Middle frontal gyrus (tissue), 1 donor: ENCODE measurements at regions not wholly inside any gene's neighbourhood (a gene's known extent, or its start where the extent isn't known, plus 50 kb on each side); places are given as distances from the start of the nearest gene placed in this dataset.

ENCODE experiments used
- DNase-seq: peaks from one replicate; pipeline ENCODE4 v3.0.0-alpha.2; 2015; ENCODE audit warnings: low spot score; ENCODE audit errors: extremely low spot score

- DNase-seq = no peak
These were observed 142.9 kb upstream of the MYOCD start for GRCh38 chr17:12522743-12523183.

GRCh38 chr17:12523244-12523643, 142.4 kb upstream of the MYOCD start:
- no peak for DNase-seq

DNA sequence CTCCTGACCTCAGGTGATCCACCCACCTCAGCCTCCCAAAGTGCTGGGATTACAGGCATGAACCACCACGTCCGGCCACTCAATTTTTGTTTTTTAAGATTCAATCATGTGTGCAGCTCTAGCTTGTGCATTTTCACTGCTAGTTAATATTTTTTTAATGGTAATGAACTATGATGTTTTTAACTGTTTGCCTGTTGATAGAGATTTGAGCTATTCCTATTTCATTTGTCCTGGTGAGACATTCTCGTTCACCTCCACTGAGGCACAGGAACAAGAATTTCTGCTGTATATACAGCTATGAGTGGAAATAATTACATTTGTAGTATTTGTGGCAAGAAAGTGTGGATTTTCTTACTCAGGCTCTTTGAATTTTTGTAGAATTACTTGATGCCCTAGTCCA, 137.7 kb upstream of the MYOCD start:
- no peak for DNase-seq

DNA sequence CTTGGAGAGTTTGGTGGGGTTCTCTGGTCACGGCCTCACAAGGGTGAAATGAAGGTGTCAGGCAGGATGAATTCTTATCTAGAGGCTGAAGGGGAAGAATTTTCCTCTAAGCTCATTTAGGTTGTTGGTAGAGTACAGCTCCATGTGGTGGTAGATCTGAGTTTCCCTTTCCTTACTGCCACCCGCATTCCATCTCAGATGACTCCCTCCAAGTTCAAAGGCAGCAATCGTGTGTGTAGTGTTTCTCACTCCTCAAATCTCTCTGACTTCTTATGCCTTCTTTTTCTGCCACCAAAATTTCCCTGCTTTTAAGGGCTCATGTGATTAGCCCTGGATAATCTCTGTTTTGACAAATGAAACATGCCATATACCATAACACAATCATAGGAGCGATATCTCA, 135.5 kb upstream of the MYOCD start:
- DNase-seq = no peak

DNA sequence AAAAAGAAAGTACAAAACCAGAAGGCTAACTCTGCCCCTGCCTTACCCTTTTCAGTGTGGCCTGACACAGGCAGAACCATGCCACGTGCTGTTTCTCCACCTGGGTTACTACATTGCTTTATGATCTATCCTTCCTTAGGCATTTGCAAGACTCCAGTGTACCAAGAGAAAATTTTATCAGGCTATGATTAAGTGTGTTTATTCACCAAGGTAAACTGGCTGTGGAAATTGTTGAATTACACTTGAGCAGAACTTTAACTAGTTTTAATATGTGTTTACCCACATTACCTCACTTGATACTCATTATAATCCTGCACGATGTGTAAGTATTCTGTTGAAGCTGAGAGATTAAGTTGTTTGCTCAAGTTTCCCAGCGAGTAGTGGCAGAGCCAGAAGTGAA, 129.7 kb upstream of the MYOCD start:
- no peak for DNase-seq

- no peak for DNase-seq
These were observed 129.2 kb upstream of the MYOCD start for GRCh38 chr17:12536472-12536871.

- DNase-seq = no peak
These were observed 128.3 kb upstream of the MYOCD start for GRCh38 chr17:12537436-12537835.

GRCh38 chr17:12538003-12538402, 127.7 kb upstream of the MYOCD start:
- no peak for DNase-seq

GRCh38 chr17:12545877-12546513, 119.7 kb upstream of the MYOCD start:
- DNase-seq = no peak

DNA sequence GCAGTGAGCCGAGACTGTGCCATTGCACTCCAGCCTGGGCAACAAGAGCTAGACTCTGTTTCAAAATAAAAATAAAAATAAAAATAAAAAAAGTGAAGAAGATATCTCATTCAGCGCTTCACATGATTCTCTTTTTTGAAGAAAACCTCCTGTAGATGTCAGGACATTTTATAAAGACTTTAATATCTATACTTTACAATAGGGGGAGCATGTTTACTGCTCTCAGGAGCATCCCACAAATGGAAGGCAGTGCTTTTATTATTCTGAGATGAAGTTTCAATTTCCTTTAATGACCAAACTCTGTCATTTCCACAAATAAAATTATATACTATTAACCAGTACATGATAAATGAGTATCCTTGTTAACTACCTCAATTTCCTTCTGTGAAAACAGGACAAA, 118.7 kb upstream of the MYOCD start:
- DNase-seq = no peak

- DNase-seq = no peak
These were observed 117.9 kb upstream of the MYOCD start for GRCh38 chr17:12547831-12548230.

GRCh38 chr17:12548558-12548957, 117.1 kb upstream of the MYOCD start:
- DNase-seq = no peak

DNA sequence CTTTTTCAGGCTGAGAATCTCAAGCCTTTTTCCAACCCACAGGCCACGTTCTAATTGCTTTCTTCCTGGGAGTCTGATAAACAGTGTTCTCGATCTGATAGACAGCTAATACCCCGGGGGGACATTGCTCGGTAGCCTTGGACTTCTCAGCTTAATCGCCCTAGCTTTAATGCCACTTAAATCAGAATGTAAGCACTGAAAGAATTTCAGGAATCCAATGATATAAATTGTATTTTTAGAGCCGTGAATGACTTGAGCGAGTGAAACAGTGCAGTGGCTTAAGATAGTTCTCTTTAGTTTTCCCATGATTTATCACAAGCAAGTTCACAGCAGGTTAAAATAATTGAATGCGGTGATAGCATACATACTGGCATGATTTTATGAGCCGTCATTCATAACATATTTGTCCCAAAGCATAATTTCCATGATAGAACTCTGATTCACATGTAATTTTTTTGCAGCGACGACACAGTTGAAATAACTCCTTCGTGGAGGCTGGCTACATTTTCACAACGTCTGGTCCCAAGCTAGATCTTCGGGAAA, 116.1 kb upstream of the MYOCD start:
- no peak for DNase-seq

- no peak for DNase-seq
These were observed 112.1 kb upstream of the MYOCD start for GRCh38 chr17:12553625-12554024.

DNA sequence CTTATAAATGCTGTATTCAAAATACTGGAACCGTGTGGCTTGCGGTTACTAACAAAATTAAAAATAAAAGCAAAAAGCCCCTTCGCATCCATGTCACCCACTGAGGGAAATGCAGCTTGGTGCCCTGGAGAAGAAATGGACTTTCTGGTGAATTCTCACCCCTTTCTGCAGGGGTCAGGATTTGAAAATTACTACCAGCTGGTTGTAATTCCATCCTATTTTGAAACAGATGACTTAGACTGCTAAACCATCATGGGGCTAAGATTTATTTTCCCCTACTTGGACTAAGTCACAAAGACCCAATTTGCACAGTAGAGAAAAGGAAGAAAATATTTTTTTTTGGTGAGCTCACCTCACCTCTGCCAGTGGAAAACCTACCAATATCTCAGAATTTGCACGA, 111.4 kb upstream of the MYOCD start:
- DNase-seq = no peak

DNA sequence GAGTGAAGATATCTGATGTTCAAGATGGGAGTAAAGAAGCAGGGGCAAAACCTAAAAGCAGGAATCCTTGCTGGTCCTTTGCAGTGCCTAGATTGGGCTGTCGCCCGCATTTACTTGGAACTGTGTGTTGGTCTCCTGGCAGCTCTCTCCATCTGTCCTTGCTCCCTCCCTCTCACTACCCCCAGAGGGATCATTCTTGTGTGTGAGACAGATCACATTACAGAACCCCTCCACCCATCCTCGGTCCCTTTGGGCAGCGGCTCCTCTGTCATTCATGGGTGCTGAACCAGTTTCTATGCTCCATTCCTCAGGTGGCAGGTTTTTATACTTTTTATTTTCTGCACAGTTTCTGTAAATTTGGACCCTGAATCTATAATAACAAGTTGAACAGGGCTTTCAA, 99.4 kb upstream of the MYOCD start:
- no peak for DNase-seq

DNA sequence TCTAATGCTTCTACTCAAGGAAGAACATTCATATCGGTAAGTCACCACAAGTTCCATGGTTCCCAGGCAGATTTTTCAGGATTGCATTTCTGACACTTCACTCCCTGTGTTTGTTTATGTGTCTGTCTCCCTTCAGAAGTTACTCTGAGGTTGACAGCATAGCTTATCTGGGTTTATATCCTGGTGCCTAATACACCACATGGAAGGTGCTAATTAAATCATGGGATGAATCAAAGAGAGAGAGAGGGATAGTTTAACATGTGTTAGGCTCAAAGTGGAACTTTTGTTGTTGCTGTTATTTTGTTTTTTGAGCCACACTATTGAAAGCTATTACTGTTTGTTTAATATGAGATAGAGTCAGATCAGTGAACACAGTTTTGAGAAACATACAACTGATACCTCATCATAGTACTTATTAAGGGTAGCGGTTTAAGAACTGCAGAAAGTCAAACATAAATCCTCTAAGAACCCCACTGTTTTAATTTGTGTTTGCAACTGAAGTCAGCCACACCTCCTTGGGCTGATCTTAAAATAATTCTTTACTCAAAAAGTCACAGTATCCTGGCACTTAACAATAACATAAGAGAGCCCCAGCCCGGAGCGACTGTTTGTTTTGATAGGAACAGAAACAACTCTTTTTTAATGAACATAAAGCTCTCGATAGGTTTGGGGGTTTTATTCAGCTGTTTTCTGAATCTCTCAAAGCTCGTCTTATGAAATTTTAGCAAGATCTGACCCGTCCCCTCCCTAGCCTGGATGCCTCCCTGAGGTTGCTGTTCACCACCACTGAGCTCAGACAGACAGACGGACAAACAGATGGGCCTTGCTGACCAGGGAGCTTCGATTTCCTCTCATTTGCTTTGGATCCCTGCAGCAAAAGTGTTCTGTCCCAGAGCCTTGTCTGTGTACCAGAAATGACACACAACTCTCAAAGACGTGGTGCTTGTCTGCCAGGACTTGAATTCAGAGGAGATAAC, 98.3 kb upstream of the MYOCD start:
- DNase-seq = no peak

DNA sequence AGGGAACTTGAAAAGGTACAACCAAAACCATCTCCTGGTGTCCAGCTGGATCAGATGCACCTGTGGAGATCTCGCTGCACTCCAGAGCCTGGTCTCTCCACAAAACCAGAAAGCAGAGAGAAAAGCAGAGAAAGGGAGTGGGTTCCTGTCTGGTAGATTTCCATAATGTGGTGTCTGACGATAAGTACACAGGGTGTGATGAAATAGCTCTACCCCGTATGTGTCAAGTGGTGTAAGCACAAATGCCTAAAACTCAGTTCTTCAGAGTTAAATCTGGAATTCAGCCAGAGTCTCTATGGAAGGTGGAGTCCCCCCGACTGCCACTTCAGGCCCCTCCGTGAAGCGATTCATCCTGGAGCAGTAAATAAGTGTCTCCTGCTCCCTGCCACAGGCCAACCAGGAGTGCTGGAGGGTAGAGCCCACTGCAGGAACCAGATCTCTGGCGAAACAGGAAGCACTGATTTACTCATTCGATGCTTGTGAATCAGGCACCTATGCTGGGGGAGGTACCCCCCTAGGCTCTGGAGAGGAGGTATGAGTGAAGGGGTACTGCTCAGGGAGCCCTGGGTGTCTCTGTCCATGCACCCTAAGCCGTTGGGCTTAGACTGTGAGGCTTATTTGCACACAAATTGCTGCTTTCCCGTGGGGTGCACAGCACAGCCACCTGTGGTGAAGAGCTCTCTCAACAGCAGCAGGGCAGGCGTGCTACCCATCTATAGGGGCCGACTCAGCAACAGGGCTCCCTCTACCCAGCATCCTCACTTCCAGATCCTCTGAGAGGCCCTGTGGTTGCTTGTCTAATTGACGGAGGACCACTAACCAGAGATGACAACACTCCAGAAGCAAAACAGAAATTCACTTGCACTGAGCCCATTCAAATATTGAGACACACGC, 97.1 kb upstream of the MYOCD start:
- no peak for DNase-seq

- DNase-seq = no peak
These were observed 94.1 kb upstream of the MYOCD start for GRCh38 chr17:12571606-12572005.

- DNase-seq = no peak
These were observed 91.2 kb upstream of the MYOCD start for GRCh38 chr17:12574525-12574924.

- DNase-seq = no peak
These were observed 90.0 kb upstream of the MYOCD start for GRCh38 chr17:12575641-12576040.
